ENCODE measurements at regions not wholly inside any gene's neighbourhood (a gene's known extent, or its start where the extent isn't known, plus 50 kb on each side); places are given as distances from the start of the nearest gene placed in this dataset.

- no peak for DNase-seq (ENCODE audit: low read depth)
These were observed 69.7 kb upstream of the ACKR3 start for GRCh38 chr2:236499691-236500578.

GRCh38 chr2:236501026-236501425 lies 68.6 kb upstream of the ACKR3 start:
- DNase-seq (ENCODE audit: low read depth) = no peak

- DNase-seq (ENCODE audit: low read depth) = no peak
These were observed 68.1 kb upstream of the ACKR3 start for GRCh38 chr2:236501531-236501930.

- no peak for DNase-seq (ENCODE audit: low read depth)
These were observed 66.5 kb upstream of the ACKR3 start for GRCh38 chr2:236503100-236503499.

- no peak for DNase-seq (ENCODE audit: low read depth)
These were observed 66.0 kb upstream of the ACKR3 start for GRCh38 chr2:236503583-236503982.

- DNase-seq (ENCODE audit: low read depth) = no peak
These were observed 64.6 kb upstream of the ACKR3 start for GRCh38 chr2:236505041-236505440.

- no peak for DNase-seq (ENCODE audit: low read depth)
These were observed 64.0 kb upstream of the ACKR3 start for GRCh38 chr2:236505648-236506047.

GRCh38 chr2:236507393-236508085 lies 62.1 kb upstream of the ACKR3 start:
- no peak for DNase-seq (ENCODE audit: low read depth)

GRCh38 chr2:236508466-236508865 lies 61.2 kb upstream of the ACKR3 start:
- no peak for DNase-seq (ENCODE audit: low read depth)

GRCh38 chr2:236510034-236510433 lies 59.6 kb upstream of the ACKR3 start:
- DNase-seq (ENCODE audit: low read depth) = no peak

GRCh38 chr2:236511266-236511665 lies 58.4 kb upstream of the ACKR3 start:
- DNase-seq (ENCODE audit: low read depth) = no peak

GRCh38 chr2:236512267-236512666 lies 57.4 kb upstream of the ACKR3 start:
- DNase-seq (ENCODE audit: low read depth) = no peak

GRCh38 chr2:236512902-236513435 lies 56.7 kb upstream of the ACKR3 start:
- peak; percentile 13 for DNase-seq (ENCODE audit: low read depth)

GRCh38 chr2:236513956-236514355 lies 55.7 kb upstream of the ACKR3 start:
- DNase-seq (ENCODE audit: low read depth) = no peak

GRCh38 chr2:236516708-236517107 lies 52.9 kb upstream of the ACKR3 start:
- DNase-seq (ENCODE audit: low read depth) = no peak

- no peak for DNase-seq (ENCODE audit: low read depth)
These were observed 52.2 kb upstream of the ACKR3 start for GRCh38 chr2:236517251-236518031.

Measured in fibroblast of gingiva (primary cell).